B cell (primary cell): ENCODE measurements at regions not wholly inside any gene's neighbourhood (a gene's known extent, or its start where the extent isn't known, plus 50 kb on each side); places are given as distances from the start of the nearest gene placed in this dataset.

Source experiments
- ATAC-seq: fragments of 200-7000 bp; cut with Tn5 transposase; one replicate; pipeline ENCODE4 v1.10.0; 2021; ENCODE audit warnings: low read depth, mild to moderate bottlenecking, moderate number of reproducible peaks, moderate library complexity
- CTCF ChIA-PET: fragments of 350-600 bp; sonication (Branson Sonifier 250); formaldehyde crosslinking; loops from one replicate; lab custom pipeline; 2021; ENCODE audit warnings: antibody characterized with exemption, inconsistent platforms; lab: Charles Lee
- POLR2A ChIA-PET: fragments of 350-600 bp; sonication (Branson Sonifier 250); formaldehyde crosslinking; loops from one replicate; lab custom pipeline; 2021; ENCODE audit warnings: antibody characterized with exemption; lab: Charles Lee
- DNase-seq: peaks from one replicate; pipeline ENCODE4 v3.0.0; 2013
- H2AFZ ChIP-seq: 2 replicates; pipeline ENCODE4 v1.6.1; 2012; ENCODE audit warnings: mild to moderate bottlenecking, low read depth, low read length; ENCODE audit not compliant: insufficient read depth, poor library complexity, severe bottlenecking
- H3K27ac ChIP-seq, 2 donors: 1 replicate in 1 of 2; 2 replicates in 1 of 2; pipeline ENCODE4 v1.5.1; 2012 to 2013; ENCODE audit warnings: low read length in 2 of 2, mild to moderate bottlenecking in 2 of 2, moderate library complexity in 1 of 2
- H3K27me3 ChIP-seq, 4 experiments: fragments of 200-600 bp in 1 of 4; sonication (generic) in 1 of 4; replicated peaks in 1 of 4; 1 replicate in 2 of 4; 2 replicates in 2 of 4; pipeline versions ENCODE4 v1.6.1 to v1.7.0; 2013 to 2016; ENCODE audit warnings: low read length in 3 of 4, mild to moderate bottlenecking in 2 of 4, mixed read lengths in 1 of 4, moderate library complexity in 1 of 4; ENCODE audit not compliant: insufficient read depth in 4 of 4, control insufficient read depth in 3 of 4; ENCODE audit errors: control extremely low read depth in 1 of 4
- H3K36me3 ChIP-seq, 2 experiments: replicated peaks in 1 of 2; 1 replicate in 1 of 2; 2 replicates in 1 of 2; pipeline versions ENCODE4 v1.6.1 to v1.7.1; 2013; ENCODE audit warnings: low read length in 1 of 2; ENCODE audit not compliant: insufficient read depth in 2 of 2, control insufficient read depth in 1 of 2; ENCODE audit errors: control extremely low read depth in 1 of 2, extremely low read depth in 1 of 2
- H3K4me1 ChIP-seq, 2 donors: fragments of 200-600 bp in 1 of 2; sonication (generic) in 1 of 2; 1 replicate in 1 of 2; 2 replicates in 1 of 2; pipeline versions ENCODE4 v1.5.1 to v1.6.1; 2013 to 2017; ENCODE audit warnings: low read length in 2 of 2; ENCODE audit not compliant: control insufficient read depth in 2 of 2, insufficient read depth in 2 of 2
- H3K4me2 ChIP-seq: replicated peaks from 2 replicates; pipeline ENCODE3; 2012; ENCODE audit warnings: mild to moderate bottlenecking, low read depth, low read length; ENCODE audit not compliant: poor library complexity, severe bottlenecking
- H3K4me3 ChIP-seq, 5 experiments: fragments of 200-600 bp in 1 of 5; sonication (generic) in 1 of 5; 1 replicate in 3 of 5; 2 replicates in 2 of 5; pipeline versions ENCODE4 v1.5.1 to v1.7.0; 2011 to 2016; ENCODE audit warnings: low read length in 4 of 5, mild to moderate bottlenecking in 4 of 5, low read depth in 2 of 5, control low read depth in 1 of 5, moderate library complexity in 1 of 5; ENCODE audit not compliant: insufficient read depth in 1 of 5; ENCODE audit errors: control extremely low read depth in 1 of 5, extremely low read depth in 1 of 5
- H3K79me2 ChIP-seq: fragments of 200-600 bp; sonication (generic); one replicate; pipeline ENCODE4 v1.6.0; 2016; ENCODE audit warnings: low read length; ENCODE audit not compliant: control insufficient read depth, insufficient read depth
- H3K9ac ChIP-seq: fragments of 200-600 bp; sonication (generic); 2 replicates; pipeline ENCODE4 v1.6.1; 2017; ENCODE audit warnings: mild to moderate bottlenecking, low read length, moderate library complexity
- H3K9me3 ChIP-seq, 3 donors: one replicate each; pipeline versions ENCODE4 v1.6.1 to v1.7.1; 2013; ENCODE audit warnings: low read length in 2 of 3; ENCODE audit not compliant: control insufficient read depth in 2 of 3, insufficient read depth in 1 of 3; ENCODE audit errors: control extremely low read depth in 1 of 3
- H4K20me1 ChIP-seq: 2 replicates; pipeline ENCODE4 v1.6.0; 2012; ENCODE audit warnings: mild to moderate bottlenecking, low read length; ENCODE audit not compliant: insufficient read depth, control insufficient read depth, poor library complexity, severe bottlenecking
- H3K27ac Mint-ChIP-seq: one replicate; pipeline ENCODE4 v1.8.0; 2021; ENCODE audit warnings: mixed read lengths
- H3K27me3 Mint-ChIP-seq: one replicate; pipeline ENCODE4 v1.8.0; 2021; ENCODE audit warnings: mixed read lengths
- H3K4me1 Mint-ChIP-seq: one replicate; pipeline ENCODE4 v1.8.0; 2021; ENCODE audit warnings: mixed read lengths
- H3K4me3 Mint-ChIP-seq: one replicate; pipeline ENCODE4 v1.8.0; 2021; ENCODE audit warnings: mixed read lengths
- H3K9me3 Mint-ChIP-seq: one replicate; pipeline ENCODE4 v1.8.0; 2022; ENCODE audit warnings: mixed read lengths; ENCODE audit not compliant: insufficient read depth
- EZH2 ChIP-seq: IDR thresholded peaks from 2 replicates; pipeline ENCODE4 v1.6.1; 2012; ENCODE audit warnings: borderline replicate concordance, low read depth, mild to moderate bottlenecking, moderate library complexity, low read length; ENCODE audit not compliant: insufficient read depth, poor library complexity, severe bottlenecking
- WGBS: methylation state at CpG from one replicate; pipeline ENCODE4 v1.1.5; 2013; ENCODE audit warnings: missing lambda C conversion rate; ENCODE audit not compliant: insufficient coverage; 5-methylcytosine and 5-hydroxymethylcytosine counted together
- intact Hi-C: fragments of 100-400 bp; cut with micrococcal nuclease; formaldehyde crosslinking; loops from one replicate; pipeline ENCODE4 v1.10.0; 2022
- TF ChIP-seq, protein P1 (sequence below): fragments of 200-600 bp; IDR thresholded peaks from one replicate; pipeline ENCODE4 v1.8.0; 2022; ENCODE audit warnings: antibody characterized with exemption, mild to moderate bottlenecking

DNA sequence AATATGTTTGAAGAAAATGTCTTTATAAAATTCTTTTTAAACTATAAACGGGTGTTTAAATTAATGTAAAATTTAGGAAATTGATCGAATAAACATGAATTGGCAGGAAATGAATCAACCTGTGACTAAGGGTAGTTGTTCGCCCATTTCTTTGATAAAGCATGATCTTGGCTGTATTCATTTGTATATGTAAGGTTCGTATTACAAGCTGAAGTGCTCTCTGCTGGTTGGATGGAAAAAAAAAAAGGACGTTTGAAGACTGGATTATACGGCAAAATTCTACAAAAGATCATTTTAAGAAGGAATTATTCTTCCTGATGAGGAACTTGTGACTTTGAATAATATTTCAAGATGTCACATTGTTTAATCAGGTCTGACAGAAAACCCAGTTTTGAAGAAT lies 185.4 kb upstream of the ANK3 start:
- intact Hi-C loops: no loop called here
- POLR2A ChIA-PET: no interaction called here
- Histone ChIP-seq H3K79me2 (no peaks in the 10 kb centered on the region), H3K27ac (no peak overlapping the region), H3K4me3 (no peak overlapping the region), H3K9ac (no peak overlapping the region), H3K4me2 (no peak overlapping the region), H3K36me3 (no peaks in the 10 kb centered on the region), H3K9me3 (no peaks in the 10 kb centered on the region), H2AFZ (no peak overlapping the region), H3K4me1 (peaks cover 7 to 14% of the 10 kb centered on the region in 2 donors), H4K20me1 (no peaks in the 10 kb centered on the region), H3K27me3 (peaks cover 0 to 5% (median 2%) of the 10 kb centered on the region in 4 experiments)
- ATAC-seq (no peak), DNase-seq (no peak)
- CTCF ChIA-PET: interaction anchor here (1.5 kb wide), 1 partner anchor 337 kb away, joined by 4 read pairs; no protein-coding TSS in a partner anchor
- Mint-ChIP-seq H3K4me1 (peaks cover 27% of the 10 kb centered on the region), H3K4me3 (no peak overlapping the region), H3K27ac (no peak overlapping the region), H3K9me3 (no peaks in the 10 kb centered on the region), H3K27me3 (peaks cover 24% of the 10 kb centered on the region)
- no CpG with 5 or more reads among the region's 6 CpGs for WGBS
- TF ChIP-seq, protein P1, sequence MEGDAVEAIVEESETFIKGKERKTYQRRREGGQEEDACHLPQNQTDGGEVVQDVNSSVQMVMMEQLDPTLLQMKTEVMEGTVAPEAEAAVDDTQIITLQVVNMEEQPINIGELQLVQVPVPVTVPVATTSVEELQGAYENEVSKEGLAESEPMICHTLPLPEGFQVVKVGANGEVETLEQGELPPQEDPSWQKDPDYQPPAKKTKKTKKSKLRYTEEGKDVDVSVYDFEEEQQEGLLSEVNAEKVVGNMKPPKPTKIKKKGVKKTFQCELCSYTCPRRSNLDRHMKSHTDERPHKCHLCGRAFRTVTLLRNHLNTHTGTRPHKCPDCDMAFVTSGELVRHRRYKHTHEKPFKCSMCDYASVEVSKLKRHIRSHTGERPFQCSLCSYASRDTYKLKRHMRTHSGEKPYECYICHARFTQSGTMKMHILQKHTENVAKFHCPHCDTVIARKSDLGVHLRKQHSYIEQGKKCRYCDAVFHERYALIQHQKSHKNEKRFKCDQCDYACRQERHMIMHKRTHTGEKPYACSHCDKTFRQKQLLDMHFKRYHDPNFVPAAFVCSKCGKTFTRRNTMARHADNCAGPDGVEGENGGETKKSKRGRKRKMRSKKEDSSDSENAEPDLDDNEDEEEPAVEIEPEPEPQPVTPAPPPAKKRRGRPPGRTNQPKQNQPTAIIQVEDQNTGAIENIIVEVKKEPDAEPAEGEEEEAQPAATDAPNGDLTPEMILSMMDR: no peak
- no peak for TF ChIP-seq EZH2

DNA sequence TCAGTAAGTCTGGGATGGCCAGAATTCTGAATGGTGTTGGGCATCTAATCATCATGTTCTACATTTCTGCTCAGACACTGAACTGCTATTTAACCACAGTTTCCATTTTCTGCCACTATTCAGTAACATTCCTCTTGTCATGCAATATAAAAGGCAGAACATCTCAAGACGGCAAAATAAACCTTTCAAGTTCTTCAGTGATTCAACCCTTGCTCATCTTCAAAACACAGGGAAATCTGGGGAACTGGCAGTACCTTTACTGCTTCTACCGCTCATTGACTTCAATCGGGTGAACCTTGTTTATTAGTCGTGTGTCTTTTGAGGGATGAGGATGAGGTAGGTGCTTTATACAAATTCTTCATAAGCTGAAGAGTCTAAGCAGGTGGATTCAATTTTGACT lies 184.7 kb upstream of the ANK3 start:
- intact Hi-C loops: no loop called here
- H3K27ac ChIP-seq: no peak overlapping the region
- no peak overlapping the region for H3K4me2 ChIP-seq
- H2AFZ ChIP-seq: no peak overlapping the region
- H3K4me3 ChIP-seq: no peak overlapping the region
- peaks cover 0 to 5% (median 2%) of the 10 kb centered on the region in 4 experiments for H3K27me3 ChIP-seq
- ChIA-PET CTCF (interaction anchor here (1.5 kb wide), 1 partner anchor 336 kb away, joined by 4 read pairs; no protein-coding TSS in a partner anchor), POLR2A (no interaction called here)
- Mint-ChIP-seq H3K27me3 (peaks cover 26% of the 10 kb centered on the region), H3K4me1 (peaks cover 27% of the 10 kb centered on the region), H3K27ac (no peak overlapping the region), H3K4me3 (no peak overlapping the region), H3K9me3 (no peaks in the 10 kb centered on the region)
- DNase-seq (no peak), ATAC-seq (no peak)
- H4K20me1 ChIP-seq: no peaks in the 10 kb centered on the region
- 100% methylated on average over 1 of the region's 4 CpGs for WGBS
- no peaks in the 10 kb centered on the region for H3K9me3 ChIP-seq
- peaks cover 7 to 14% of the 10 kb centered on the region in 2 donors for H3K4me1 ChIP-seq
- no peaks in the 10 kb centered on the region for H3K79me2 ChIP-seq
- TF ChIP-seq, protein P1: no peak
- TF ChIP-seq EZH2: no peak
- no peak overlapping the region for H3K9ac ChIP-seq
- no peaks in the 10 kb centered on the region for H3K36me3 ChIP-seq
